ENCODE measurements at regions not wholly inside any gene's neighbourhood (a gene's known extent, or its start where the extent isn't known, plus 50 kb on each side); places are given as distances from the start of the nearest gene placed in this dataset.

GRCh38 chr5:60504342-60504741, 195.6 kb downstream of the DEPDC1B start:
- TF ChIP-seq MXI1 (IDR thresholded peaks at IDR 0.05; ENCODE audit: borderline replicate concordance, low read depth, low read length) (no peak), MAZ (IDR thresholded peaks at IDR 0.05; ENCODE audit: borderline replicate concordance, low read depth, low read length) (no peak), USF2 (IDR thresholded peaks at IDR 0.05; ENCODE audit: low read depth, low read length) (no peak), POLR2A (IDR thresholded peaks at IDR 0.05; ENCODE audit: low read depth, low read length) (no peak), MAFK (IDR thresholded peaks at IDR 0.05; ENCODE audit: low read depth, low read length) (no peak), RFX5 (IDR thresholded peaks at IDR 0.05; ENCODE audit: low read depth, low read length) (no peak), RCOR1 (IDR thresholded peaks at IDR 0.05; ENCODE audit: insufficient replicate concordance, low read length) (no peak), SMC3 (IDR thresholded peaks at IDR 0.05; ENCODE audit: low read depth, low read length) (no peak)
- TF ChIP-seq, protein P1, sequence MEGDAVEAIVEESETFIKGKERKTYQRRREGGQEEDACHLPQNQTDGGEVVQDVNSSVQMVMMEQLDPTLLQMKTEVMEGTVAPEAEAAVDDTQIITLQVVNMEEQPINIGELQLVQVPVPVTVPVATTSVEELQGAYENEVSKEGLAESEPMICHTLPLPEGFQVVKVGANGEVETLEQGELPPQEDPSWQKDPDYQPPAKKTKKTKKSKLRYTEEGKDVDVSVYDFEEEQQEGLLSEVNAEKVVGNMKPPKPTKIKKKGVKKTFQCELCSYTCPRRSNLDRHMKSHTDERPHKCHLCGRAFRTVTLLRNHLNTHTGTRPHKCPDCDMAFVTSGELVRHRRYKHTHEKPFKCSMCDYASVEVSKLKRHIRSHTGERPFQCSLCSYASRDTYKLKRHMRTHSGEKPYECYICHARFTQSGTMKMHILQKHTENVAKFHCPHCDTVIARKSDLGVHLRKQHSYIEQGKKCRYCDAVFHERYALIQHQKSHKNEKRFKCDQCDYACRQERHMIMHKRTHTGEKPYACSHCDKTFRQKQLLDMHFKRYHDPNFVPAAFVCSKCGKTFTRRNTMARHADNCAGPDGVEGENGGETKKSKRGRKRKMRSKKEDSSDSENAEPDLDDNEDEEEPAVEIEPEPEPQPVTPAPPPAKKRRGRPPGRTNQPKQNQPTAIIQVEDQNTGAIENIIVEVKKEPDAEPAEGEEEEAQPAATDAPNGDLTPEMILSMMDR (conservative IDR thresholded peaks at IDR 0.05; ENCODE audit: low read depth, low read length), result no peak
- TF ChIP-seq, protein P2, sequence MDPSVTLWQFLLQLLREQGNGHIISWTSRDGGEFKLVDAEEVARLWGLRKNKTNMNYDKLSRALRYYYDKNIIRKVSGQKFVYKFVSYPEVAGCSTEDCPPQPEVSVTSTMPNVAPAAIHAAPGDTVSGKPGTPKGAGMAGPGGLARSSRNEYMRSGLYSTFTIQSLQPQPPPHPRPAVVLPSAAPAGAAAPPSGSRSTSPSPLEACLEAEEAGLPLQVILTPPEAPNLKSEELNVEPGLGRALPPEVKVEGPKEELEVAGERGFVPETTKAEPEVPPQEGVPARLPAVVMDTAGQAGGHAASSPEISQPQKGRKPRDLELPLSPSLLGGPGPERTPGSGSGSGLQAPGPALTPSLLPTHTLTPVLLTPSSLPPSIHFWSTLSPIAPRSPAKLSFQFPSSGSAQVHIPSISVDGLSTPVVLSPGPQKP (IDR thresholded peaks at IDR 0.05; ENCODE audit: borderline replicate concordance, low read depth, low read length), result no peak
